ENCODE measurements at regions not wholly inside any gene's neighbourhood (a gene's known extent, or its start where the extent isn't known, plus 50 kb on each side); places are given as distances from the start of the nearest gene placed in this dataset.

DNA sequence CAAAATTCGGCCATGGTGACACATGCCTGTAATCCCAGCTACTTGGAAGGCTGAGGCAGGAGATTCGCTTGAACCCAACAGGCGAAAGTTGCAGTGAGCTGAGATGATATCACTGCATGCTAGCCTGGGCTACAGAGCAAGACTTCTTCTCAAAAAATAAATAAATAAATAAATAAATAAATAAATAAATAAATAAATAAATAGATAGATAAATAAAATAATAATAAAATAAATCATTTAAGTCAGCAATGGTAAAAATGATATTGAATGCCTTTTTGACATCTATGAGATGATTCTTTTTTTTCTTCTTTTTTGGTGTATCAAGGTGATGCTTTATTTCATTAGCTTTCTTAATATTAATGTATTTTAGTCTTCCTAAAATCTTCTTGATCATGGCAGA, 221.7 kb upstream of the RXFP2 start:
- Histone ChIP-seq H3K36me3 (ENCODE audit: control insufficient read depth in 2 of 2, extremely low read depth in 1 of 2, insufficient read depth in 2 of 2, low read length in 2 of 2) (no peaks in the 10 kb centered on the region), H4K20me1 (ENCODE audit: control insufficient read depth, extremely low read depth, insufficient read depth, low read length) (no peaks in the 10 kb centered on the region), H3K79me2 (ENCODE audit: control insufficient read depth, insufficient read depth, low read length) (no peaks in the 10 kb centered on the region), H3K9me1 (ENCODE audit: control insufficient read depth, extremely low read depth, insufficient read depth, low read length) (no peaks in the 10 kb centered on the region), H3K9me3 (ENCODE audit: control insufficient read depth, low read depth, low read length) (no peaks in the 10 kb centered on the region), H3K27ac (ENCODE audit: control insufficient read depth, insufficient read depth, low read length) (no peak overlapping the region), H2AFZ (ENCODE audit: control insufficient read depth, low read length) (no peak overlapping the region), H3K4me1 (ENCODE audit: control insufficient read depth, extremely low read depth, insufficient read depth, low read length) (no peaks in the 10 kb centered on the region), H3K4me2 (ENCODE audit: control insufficient read depth, extremely low read depth, insufficient read depth, low read depth, low read length) (no peak overlapping the region), H3K9ac (ENCODE audit: control insufficient read depth, extremely low read depth, insufficient read depth, low read length) (no peak overlapping the region), H3K4me3 (ENCODE audit: control insufficient read depth in 2 of 3, extremely low read depth in 1 of 3, insufficient read depth in 2 of 3, low read depth in 1 of 3, low read length in 3 of 3) (no peak overlapping the region), H3K27me3 (ENCODE audit: control insufficient read depth, extremely low read depth, insufficient read depth, low read length) (no peaks in the 10 kb centered on the region)
- no peak for DNase-seq (ENCODE audit: low read depth, low spot score)
- dilution Hi-C loops (cut with MboI; ENCODE audit: extremely low pct_ligation_motif_present, low sequenced_read_pairs) = no loop called here
- FAIRE-seq = no peak
- TF ChIP-seq, protein P1, sequence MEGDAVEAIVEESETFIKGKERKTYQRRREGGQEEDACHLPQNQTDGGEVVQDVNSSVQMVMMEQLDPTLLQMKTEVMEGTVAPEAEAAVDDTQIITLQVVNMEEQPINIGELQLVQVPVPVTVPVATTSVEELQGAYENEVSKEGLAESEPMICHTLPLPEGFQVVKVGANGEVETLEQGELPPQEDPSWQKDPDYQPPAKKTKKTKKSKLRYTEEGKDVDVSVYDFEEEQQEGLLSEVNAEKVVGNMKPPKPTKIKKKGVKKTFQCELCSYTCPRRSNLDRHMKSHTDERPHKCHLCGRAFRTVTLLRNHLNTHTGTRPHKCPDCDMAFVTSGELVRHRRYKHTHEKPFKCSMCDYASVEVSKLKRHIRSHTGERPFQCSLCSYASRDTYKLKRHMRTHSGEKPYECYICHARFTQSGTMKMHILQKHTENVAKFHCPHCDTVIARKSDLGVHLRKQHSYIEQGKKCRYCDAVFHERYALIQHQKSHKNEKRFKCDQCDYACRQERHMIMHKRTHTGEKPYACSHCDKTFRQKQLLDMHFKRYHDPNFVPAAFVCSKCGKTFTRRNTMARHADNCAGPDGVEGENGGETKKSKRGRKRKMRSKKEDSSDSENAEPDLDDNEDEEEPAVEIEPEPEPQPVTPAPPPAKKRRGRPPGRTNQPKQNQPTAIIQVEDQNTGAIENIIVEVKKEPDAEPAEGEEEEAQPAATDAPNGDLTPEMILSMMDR (optimal IDR thresholded peaks at IDR 0.05 in 1 of 3, IDR thresholded peaks at IDR 0.05 in 1 of 3, conservative IDR thresholded peaks at IDR 0.05 in 1 of 3; ENCODE audit: extremely low read depth in 1 of 3, insufficient read depth in 2 of 3, low read length in 3 of 3) = no peak
- no peak for TF ChIP-seq EZH2 (IDR thresholded peaks at IDR 0.05; ENCODE audit: low read length)

DNA sequence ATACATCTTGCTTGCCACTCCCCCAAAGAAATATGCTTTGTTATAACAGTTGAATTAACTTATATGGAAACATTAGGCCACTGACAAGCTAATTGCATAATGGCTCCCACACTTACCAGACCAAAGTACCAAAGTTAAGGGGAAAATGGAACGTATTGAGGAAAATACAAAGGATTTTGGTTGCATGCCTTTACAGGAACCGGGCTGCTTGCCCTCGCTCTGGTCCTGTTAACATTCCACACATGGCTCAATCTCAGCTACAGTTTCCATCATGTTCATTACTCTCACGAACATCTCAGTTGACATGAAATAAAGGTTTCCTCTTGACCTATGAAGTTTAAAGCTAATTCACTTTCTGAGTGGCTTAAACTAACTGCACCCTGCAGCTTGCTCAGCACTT, 220.7 kb upstream of the RXFP2 start:
- Histone ChIP-seq H3K9me1 (ENCODE audit: control insufficient read depth, extremely low read depth, insufficient read depth, low read length) (no peaks in the 10 kb centered on the region), H3K4me2 (ENCODE audit: control insufficient read depth, extremely low read depth, insufficient read depth, low read depth, low read length) (no peak overlapping the region), H3K79me2 (ENCODE audit: control insufficient read depth, insufficient read depth, low read length) (no peaks in the 10 kb centered on the region), H3K4me1 (ENCODE audit: control insufficient read depth, extremely low read depth, insufficient read depth, low read length) (no peaks in the 10 kb centered on the region), H3K27me3 (ENCODE audit: control insufficient read depth, extremely low read depth, insufficient read depth, low read length) (no peaks in the 10 kb centered on the region), H3K27ac (ENCODE audit: control insufficient read depth, insufficient read depth, low read length) (no peak overlapping the region), H3K4me3 (ENCODE audit: control insufficient read depth in 2 of 3, extremely low read depth in 1 of 3, insufficient read depth in 2 of 3, low read depth in 1 of 3, low read length in 3 of 3) (no peak overlapping the region), H3K36me3 (ENCODE audit: control insufficient read depth in 2 of 2, extremely low read depth in 1 of 2, insufficient read depth in 2 of 2, low read length in 2 of 2) (no peaks in the 10 kb centered on the region), H3K9me3 (ENCODE audit: control insufficient read depth, low read depth, low read length) (no peaks in the 10 kb centered on the region), H2AFZ (ENCODE audit: control insufficient read depth, low read length) (no peak overlapping the region), H3K9ac (ENCODE audit: control insufficient read depth, extremely low read depth, insufficient read depth, low read length) (no peak overlapping the region), H4K20me1 (ENCODE audit: control insufficient read depth, extremely low read depth, insufficient read depth, low read length) (no peaks in the 10 kb centered on the region)
- TF ChIP-seq EZH2 (IDR thresholded peaks at IDR 0.05; ENCODE audit: low read length) = no peak
- TF ChIP-seq, protein P1 (optimal IDR thresholded peaks at IDR 0.05 in 1 of 3, IDR thresholded peaks at IDR 0.05 in 1 of 3, conservative IDR thresholded peaks at IDR 0.05 in 1 of 3; ENCODE audit: extremely low read depth in 1 of 3, insufficient read depth in 2 of 3, low read length in 3 of 3) = no peak
- no peak for DNase-seq (ENCODE audit: low read depth, low spot score)
- FAIRE-seq = no peak
- dilution Hi-C loops (cut with MboI; ENCODE audit: extremely low pct_ligation_motif_present, low sequenced_read_pairs) = no loop called here

Measured in keratinocyte (primary cell).